ENCODE measurements at regions not wholly inside any gene's neighbourhood (a gene's known extent, or its start where the extent isn't known, plus 50 kb on each side); places are given as distances from the start of the nearest gene placed in this dataset.

GRCh38 chr15:59862191-59863155, 141.6 kb upstream of the FOXB1 start:
- no peaks in the 10 kb centered on the region for H3K4me1 ChIP-seq
- TF ChIP-seq CTCF (IDR thresholded peaks at IDR 0.05) (no peak), POLR2A (IDR thresholded peaks at IDR 0.05) (no peak), POLR2AphosphoS5 (IDR thresholded peaks at IDR 0.05) (no peak), EP300 (IDR thresholded peaks at IDR 0.05; ENCODE audit: low read depth) (no peak)
- intact Hi-C loops (cut with DNase I; ENCODE audit: low total_unique reads) (no loop called here), in situ Hi-C loops (cut with MboI; ENCODE audit: low pct_ligation_motif_present in 1 of 4, low pct_unique_long_range_greater_than_20kb in 1 of 4, low sequenced_read_pairs in 3 of 4) (no loop called here)
- H3K27me3 ChIP-seq: peaks cover 4% of the 10 kb centered on the region
- no peak for DNase-seq
- no peaks in the 10 kb centered on the region for H3K9me3 ChIP-seq
- H3K27ac ChIP-seq: no peak overlapping the region
- no peak overlapping the region for H3K4me3 ChIP-seq
- no peaks in the 10 kb centered on the region for H3K36me3 ChIP-seq
- WGBS, 2 donors (ENCODE audit: low coverage in 1 of 2): 38 to 68% methylated on average over 2 to 9 of the region's 9 CpGs

GRCh38 chr15:59847968-59848367, 156.1 kb upstream of the FOXB1 start:
- Histone ChIP-seq H3K27ac (no peak overlapping the region), H3K36me3 (no peaks in the 10 kb centered on the region), H3K4me1 (no peaks in the 10 kb centered on the region), H3K27me3 (peaks cover 10% of the 10 kb centered on the region), H3K4me3 (no peak overlapping the region), H3K9me3 (no peaks in the 10 kb centered on the region)
- 65% methylated on average over 3 of the region's 3 CpGs for WGBS, 2 donors (ENCODE audit: low coverage in 1 of 2)
- no peak for DNase-seq
- in situ Hi-C loops (cut with MboI; ENCODE audit: low pct_ligation_motif_present in 1 of 4, low pct_unique_long_range_greater_than_20kb in 1 of 4, low sequenced_read_pairs in 3 of 4): no loop called here
- TF ChIP-seq CTCF (IDR thresholded peaks at IDR 0.05): no peak
- intact Hi-C loops (cut with DNase I; ENCODE audit: low total_unique reads): no loop called here

GRCh38 chr15:59845942-59846499, 156.9 kb upstream of the BNIP2 start:
- in situ Hi-C loops (cut with MboI; ENCODE audit: low pct_ligation_motif_present in 1 of 4, low pct_unique_long_range_greater_than_20kb in 1 of 4, low sequenced_read_pairs in 3 of 4): no loop called here

More at GRCh38 chr15:59845942-59846499, 156.9 kb upstream of the BNIP2 start:
- TF ChIP-seq CTCF (IDR thresholded peaks at IDR 0.05) (no peak), EP300 (IDR thresholded peaks at IDR 0.05; ENCODE audit: low read depth) (no peak), POLR2AphosphoS5 (IDR thresholded peaks at IDR 0.05) (no peak), POLR2A (IDR thresholded peaks at IDR 0.05) (no peak)
- DNase-seq: no peak
- intact Hi-C loops (cut with DNase I; ENCODE audit: low total_unique reads): no loop called here
- H3K27me3 ChIP-seq: peaks cover 10% of the 10 kb centered on the region
- H3K9me3 ChIP-seq: no peaks in the 10 kb centered on the region
- H3K4me3 ChIP-seq: no peak overlapping the region
- H3K36me3 ChIP-seq: no peaks in the 10 kb centered on the region
- H3K27ac ChIP-seq: no peak overlapping the region
- WGBS, 2 donors (ENCODE audit: low coverage in 1 of 2): 87 to 90% methylated on average over 5 to 10 of the region's 10 CpGs
- no peaks in the 10 kb centered on the region for H3K4me1 ChIP-seq

All from transverse colon (tissue), 4 donors.